Spleen (tissue), 11 donors: ENCODE measurements at regions not wholly inside any gene's neighbourhood (a gene's known extent, or its start where the extent isn't known, plus 50 kb on each side); places are given as distances from the start of the nearest gene placed in this dataset.

ENCODE experiments used
- DNase-seq: peaks from one replicate; pipeline ENCODE4 v3.0.0-alpha.2; 2020
- H3K27ac ChIP-seq, 8 donors: fragments of 200-600 bp; sonication (generic) in 7 of 8; 1 replicate in 4 of 8; 2 replicates in 4 of 8; pipeline versions ENCODE4 v1.5.0 to v1.8.0; 2016 to 2021; ENCODE audit warnings: inconsistent platforms in 4 of 8, mild to moderate bottlenecking in 4 of 8, moderate library complexity in 1 of 8
- H3K27me3 ChIP-seq, 7 donors: fragments of 200-600 bp; sonication (generic) in 6 of 7; replicated peaks in 1 of 7; 1 replicate in 4 of 7; 2 replicates in 3 of 7; pipeline versions ENCODE4 v1.5.0 to v1.8.0; 2016 to 2021; ENCODE audit warnings: inconsistent platforms in 3 of 7, mild to moderate bottlenecking in 1 of 7
- H3K36me3 ChIP-seq, 6 donors: fragments of 200-600 bp; sonication (generic) in 5 of 6; 1 replicate in 4 of 6; 2 replicates in 2 of 6; pipeline versions ENCODE4 v1.5.0 to v1.8.0; 2016 to 2021; ENCODE audit warnings: inconsistent platforms in 2 of 6
- H3K4me1 ChIP-seq, 6 donors: fragments of 200-600 bp; sonication (generic) in 5 of 6; 1 replicate in 3 of 6; 2 replicates in 3 of 6; pipeline versions ENCODE4 v1.5.0 to v1.8.0; 2016 to 2021; ENCODE audit warnings: inconsistent platforms in 3 of 6
- H3K4me3 ChIP-seq, 8 donors: fragments of 200-600 bp; sonication (generic) in 7 of 8; 1 replicate in 4 of 8; 2 replicates in 4 of 8; pipeline versions ENCODE4 v1.5.0 to v1.8.0; 2016 to 2021; ENCODE audit warnings: inconsistent platforms in 4 of 8, mild to moderate bottlenecking in 4 of 8, moderate library complexity in 2 of 8
- H3K9me3 ChIP-seq, 8 donors: fragments of 200-600 bp; sonication (generic) in 7 of 8; 1 replicate in 4 of 8; 2 replicates in 4 of 8; pipeline versions ENCODE4 v1.5.0 to v1.8.0; 2016 to 2021; ENCODE audit warnings: inconsistent platforms in 4 of 8
- CTCF ChIP-seq, 11 experiments: fragments of 200-600 bp in 7 of 11; fragments of 450-650 bp in 4 of 11; sonication (generic) in 4 of 11; IDR thresholded peaks in 8 of 11; conservative IDR thresholded peaks in 3 of 11; 1 replicate in 7 of 11; 2 replicates in 4 of 11; pipeline versions ENCODE4 v1.4.0 to v1.8.0; 2016 to 2021; ENCODE audit warnings: antibody characterized with exemption in 11 of 11, inconsistent platforms in 4 of 11, mild to moderate bottlenecking in 1 of 11
- POLR2A ChIP-seq, 3 donors: fragments of 450-650 bp; IDR thresholded peaks; one replicate each; pipeline ENCODE4 v1.5.1; 2017; ENCODE audit warnings: antibody characterized with exemption in 3 of 3, mild to moderate bottlenecking in 1 of 3
- POLR2AphosphoS5 ChIP-seq, 3 donors: sonication (generic); formaldehyde crosslinking; IDR thresholded peaks; one replicate each; pipeline ENCODE4 v1.5.1; 2017; ENCODE audit warnings: antibody characterized with exemption in 3 of 3
- WGBS, 5 donors: extraction: QIAGEN DNeasy Blood & Tissue Kit in 3 of 5; methylation state at CpG; one replicate each; pipeline versions ENCODE4 v1.1.5 to v1.1.7; 2013 to 2018; 5-methylcytosine and 5-hydroxymethylcytosine counted together
- intact Hi-C: fragments of 100-400 bp; cut with DNase I; formaldehyde crosslinking; loops from one replicate; pipeline ENCODE4 v1.15.0; 2023; ENCODE audit warnings: low total_unique reads
- donor health status: healthy with polysubstance abuse.
- donor health status: DM: no; HTN: no; CAD: no; lungs with moderate emphysema.
- donor health status: DM: no; HTN: no; CAD: no.
- donor health status: Bipolar disorder and iron deficiency.
- donor health status: healthy.
- donor health status: DM: no; HTN: no; CAD: no.
- donor health status: DM: yes; HTN: yes; CAD: no.

GRCh38 chr7:110179037-110179436 is 911.9 kb upstream of the LRRN3 start:
- Histone ChIP-seq H3K27me3 (no peaks in the 10 kb centered on the region), H3K27ac (no peak overlapping the region), H3K9me3 (peaks cover 0 to 5% (median 0%) of the 10 kb centered on the region in 8 donors), H3K4me1 (no peaks in the 10 kb centered on the region), H3K4me3 (no peak overlapping the region), H3K36me3 (no peaks in the 10 kb centered on the region)
- DNase-seq = no peak
- TF ChIP-seq POLR2AphosphoS5 (IDR thresholded peaks at IDR 0.05) = no peak
- no peak for TF ChIP-seq POLR2A (IDR thresholded peaks at IDR 0.05)
- TF ChIP-seq CTCF (IDR thresholded peaks at IDR 0.05 in 8 of 11, conservative IDR thresholded peaks at IDR 0.05 in 3 of 11) = no peak
- WGBS, 5 donors = 7 to 13% (median 11%) methylated on average over 2 of the region's 2 CpGs
- intact Hi-C loops = no loop called here

GRCh38 chr7:110181768-110182167 is 909.2 kb upstream of the LRRN3 start:
- Histone ChIP-seq H3K27ac (no peak overlapping the region), H3K9me3 (peaks cover 0 to 5% (median 0%) of the 10 kb centered on the region in 8 donors), H3K4me1 (no peaks in the 10 kb centered on the region), H3K4me3 (no peak overlapping the region), H3K36me3 (no peaks in the 10 kb centered on the region), H3K27me3 (no peaks in the 10 kb centered on the region)
- TF ChIP-seq POLR2A (IDR thresholded peaks at IDR 0.05) = no peak
- no peak for TF ChIP-seq CTCF (IDR thresholded peaks at IDR 0.05 in 8 of 11, conservative IDR thresholded peaks at IDR 0.05 in 3 of 11)
- TF ChIP-seq POLR2AphosphoS5 (IDR thresholded peaks at IDR 0.05) = no peak
- 42 to 67% (median 53%) methylated on average over 6 of the region's 6 CpGs for WGBS, 5 donors
- DNase-seq = no peak
- intact Hi-C loops = no loop called here

GRCh38 chr7:110186334-110186733 is 904.6 kb upstream of the LRRN3 start:
- Histone ChIP-seq H3K9me3 (peaks cover 0 to 18% (median 10%) of the 10 kb centered on the region in 8 donors), H3K27ac (no peak overlapping the region), H3K27me3 (no peaks in the 10 kb centered on the region), H3K4me3 (no peak overlapping the region), H3K4me1 (no peaks in the 10 kb centered on the region), H3K36me3 (no peaks in the 10 kb centered on the region)
- TF ChIP-seq CTCF (IDR thresholded peaks at IDR 0.05 in 8 of 11, conservative IDR thresholded peaks at IDR 0.05 in 3 of 11) (no peak), POLR2A (IDR thresholded peaks at IDR 0.05) (no peak), POLR2AphosphoS5 (IDR thresholded peaks at IDR 0.05) (no peak)
- intact Hi-C loops = no loop called here
- 89 to 98% (median 96%) methylated on average over 2 of the region's 2 CpGs for WGBS, 5 donors
- DNase-seq = no peak

- Histone ChIP-seq H3K27ac (no peak overlapping the region), H3K36me3 (no peaks in the 10 kb centered on the region), H3K4me1 (no peaks in the 10 kb centered on the region), H3K9me3 (peaks cover 0 to 20% (median 10%) of the 10 kb centered on the region in 8 donors), H3K27me3 (no peaks in the 10 kb centered on the region), H3K4me3 (no peak overlapping the region)
- intact Hi-C loops = no loop called here
- 65 to 73% (median 69%) methylated on average over 3 of the region's 3 CpGs for WGBS, 5 donors
- TF ChIP-seq POLR2AphosphoS5 (IDR thresholded peaks at IDR 0.05) (no peak), POLR2A (IDR thresholded peaks at IDR 0.05) (no peak), CTCF (IDR thresholded peaks at IDR 0.05 in 8 of 11, conservative IDR thresholded peaks at IDR 0.05 in 3 of 11) (no peak)
- no peak for DNase-seq
Measured at GRCh38 chr7:110187877-110188554, 902.9 kb upstream of the LRRN3 start.
